ENCODE measurements at regions not wholly inside any gene's neighbourhood (a gene's known extent, or its start where the extent isn't known, plus 50 kb on each side); places are given as distances from the start of the nearest gene placed in this dataset.

DNA sequence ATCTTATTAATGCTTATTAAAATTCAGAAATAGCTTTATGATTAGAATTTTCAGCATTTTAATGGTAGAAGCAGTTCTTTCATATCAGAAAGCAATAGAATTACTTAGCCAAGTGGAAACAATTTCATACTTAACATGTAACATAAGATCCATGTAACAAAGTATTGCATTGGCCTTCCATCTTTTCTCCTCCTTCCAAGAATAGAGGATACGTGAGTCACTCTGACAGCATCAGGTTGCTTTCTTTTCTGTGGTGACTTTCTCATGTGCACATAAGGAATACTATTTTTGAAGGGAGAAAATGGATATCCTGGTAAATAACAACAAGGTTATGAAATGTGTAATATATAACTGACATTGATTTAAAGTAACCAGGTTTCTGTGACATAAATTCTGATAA lies 272.2 kb downstream of the ANXA1 start:
- H3K9ac ChIP-seq, result no peak overlapping the region
- H3K36me3 ChIP-seq (replicated peaks in 1 of 2; ENCODE audit: control insufficient read depth in 1 of 2, insufficient read depth in 2 of 2, low read length in 1 of 2), result no peaks in the 10 kb centered on the region
- no peaks in the 10 kb centered on the region for H3K79me2 ChIP-seq (ENCODE audit: insufficient read depth)
- no peaks in the 10 kb centered on the region for H3K9me2 ChIP-seq
- no peaks in the 10 kb centered on the region for H4K20me1 ChIP-seq (ENCODE audit: insufficient read depth)
- H3K27me3 ChIP-seq (ENCODE audit: insufficient read depth), result no peaks in the 10 kb centered on the region
- H3K4me2 ChIP-seq, result no peak overlapping the region
- ChIA-PET POLR2A (no interaction called here), CTCF (no interaction called here)
- no peak overlapping the region for H2AFZ ChIP-seq (ENCODE audit: low read depth)
- no peak for DNase-seq
- TF ChIP-seq RAD21 (IDR thresholded peaks at IDR 0.05; ENCODE audit: low read length), result no peak
- TF ChIP-seq MAX (IDR thresholded peaks at IDR 0.05; ENCODE audit: low read depth), result no peak
- H3K9me3 ChIP-seq, result no peaks in the 10 kb centered on the region
- WGBS (ENCODE audit: low lambda C conversion rate), result 32% methylated on average over 1 of the region's 1 CpG
- no peak overlapping the region for H3K4me3 ChIP-seq (ENCODE audit: low read depth in 2 of 2, low read length in 1 of 2)
- no peak overlapping the region for H3K27ac ChIP-seq (ENCODE audit: low read depth in 2 of 2, low read length in 1 of 2)
- no peaks in the 10 kb centered on the region for H3K4me1 ChIP-seq (ENCODE audit: control insufficient read depth in 1 of 2, insufficient read depth in 2 of 2, low read depth in 1 of 2, low read length in 1 of 2)
- no peaks in the 10 kb centered on the region for H3F3A ChIP-seq (replicated peaks; ENCODE audit: insufficient read depth)

DNA sequence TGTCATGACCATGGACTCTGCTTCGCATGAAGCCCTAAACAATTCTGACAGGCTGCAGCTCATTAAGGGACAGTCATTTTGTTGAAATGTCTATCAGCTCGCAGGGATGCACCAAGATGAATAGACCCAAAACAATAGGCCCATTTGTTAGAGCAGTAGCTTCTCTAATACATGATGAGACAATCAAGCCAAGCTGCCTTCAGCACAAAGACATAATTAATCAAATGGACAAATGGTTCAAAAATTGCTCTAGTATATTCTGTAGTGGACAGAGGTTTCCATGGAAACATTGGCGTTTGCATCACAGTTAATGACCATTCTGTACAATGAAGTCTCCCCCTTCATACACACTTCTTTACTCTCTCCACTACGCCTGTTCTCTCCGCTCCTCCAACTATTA lies 274.6 kb downstream of the ANXA1 start:
- CTCF ChIA-PET, result no interaction called here

DNA sequence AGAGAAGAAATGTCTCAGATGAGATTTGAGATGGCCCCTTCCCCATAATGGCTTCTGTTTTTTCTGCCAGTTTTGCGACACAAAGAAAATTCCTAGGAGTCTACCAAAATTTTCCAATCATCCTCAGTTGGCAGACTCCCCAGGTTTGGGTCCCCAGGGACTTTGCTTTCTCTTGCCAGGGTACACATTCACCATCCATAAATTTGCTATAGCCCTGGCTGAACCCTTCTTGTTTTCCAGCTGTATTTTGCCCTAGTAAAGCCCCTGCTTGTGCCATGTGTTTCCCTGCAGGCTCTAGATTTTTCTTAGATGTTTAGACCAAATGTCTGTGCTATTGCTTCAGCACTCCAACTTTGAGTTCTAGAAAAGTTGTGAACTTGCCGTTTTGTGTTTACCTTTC lies 283.2 kb downstream of the ANXA1 start:
- no peaks in the 10 kb centered on the region for H3F3A ChIP-seq (replicated peaks; ENCODE audit: insufficient read depth)
- no peaks in the 10 kb centered on the region for H3K36me3 ChIP-seq (replicated peaks in 1 of 2; ENCODE audit: control insufficient read depth in 1 of 2, insufficient read depth in 2 of 2, low read length in 1 of 2)
- H3K27me3 ChIP-seq (ENCODE audit: insufficient read depth), result no peaks in the 10 kb centered on the region
- no peak for DNase-seq
- no peaks in the 10 kb centered on the region for H4K20me1 ChIP-seq (ENCODE audit: insufficient read depth)
- WGBS (ENCODE audit: low lambda C conversion rate), result 27% methylated on average over 2 of the region's 2 CpGs
- ChIA-PET CTCF (no interaction called here), POLR2A (no interaction called here)
- H3K4me2 ChIP-seq, result no peak overlapping the region
- no peak overlapping the region for H3K4me3 ChIP-seq (ENCODE audit: low read depth in 2 of 2, low read length in 1 of 2)
- no peak overlapping the region for H2AFZ ChIP-seq (ENCODE audit: low read depth)
- H3K9me3 ChIP-seq, result no peaks in the 10 kb centered on the region
- no peak overlapping the region for H3K9ac ChIP-seq
- H3K27ac ChIP-seq (ENCODE audit: low read depth in 2 of 2, low read length in 1 of 2), result no peak overlapping the region
- no peaks in the 10 kb centered on the region for H3K4me1 ChIP-seq (ENCODE audit: control insufficient read depth in 1 of 2, insufficient read depth in 2 of 2, low read depth in 1 of 2, low read length in 1 of 2)
- H3K9me2 ChIP-seq, result no peaks in the 10 kb centered on the region
- no peaks in the 10 kb centered on the region for H3K79me2 ChIP-seq (ENCODE audit: insufficient read depth)
- TF ChIP-seq, protein P1, sequence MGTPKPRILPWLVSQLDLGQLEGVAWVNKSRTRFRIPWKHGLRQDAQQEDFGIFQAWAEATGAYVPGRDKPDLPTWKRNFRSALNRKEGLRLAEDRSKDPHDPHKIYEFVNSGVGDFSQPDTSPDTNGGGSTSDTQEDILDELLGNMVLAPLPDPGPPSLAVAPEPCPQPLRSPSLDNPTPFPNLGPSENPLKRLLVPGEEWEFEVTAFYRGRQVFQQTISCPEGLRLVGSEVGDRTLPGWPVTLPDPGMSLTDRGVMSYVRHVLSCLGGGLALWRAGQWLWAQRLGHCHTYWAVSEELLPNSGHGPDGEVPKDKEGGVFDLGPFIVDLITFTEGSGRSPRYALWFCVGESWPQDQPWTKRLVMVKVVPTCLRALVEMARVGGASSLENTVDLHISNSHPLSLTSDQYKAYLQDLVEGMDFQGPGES (IDR thresholded peaks at IDR 0.05; ENCODE audit: low read depth, low read length), result no peak
- no peak for TF ChIP-seq REST (IDR thresholded peaks at IDR 0.05; ENCODE audit: low read depth, low read length)
- TF ChIP-seq TCF12 (IDR thresholded peaks at IDR 0.05), result no peak
- TF ChIP-seq EZH2phosphoT487 (IDR thresholded peaks at IDR 0.05; ENCODE audit: borderline replicate concordance, low read depth), result no peak
- TF ChIP-seq NFIC (IDR thresholded peaks at IDR 0.05; ENCODE audit: borderline replicate concordance), result no peak
- no peak for TF ChIP-seq RAD21 (IDR thresholded peaks at IDR 0.05; ENCODE audit: low read length)
- no peak for TF ChIP-seq ZBTB33 (IDR thresholded peaks at IDR 0.05; ENCODE audit: borderline replicate concordance, low read depth)
- TF ChIP-seq SIN3A (IDR thresholded peaks at IDR 0.05; ENCODE audit: borderline replicate concordance, low read depth, low read length), result no peak
- no peak for TF ChIP-seq USF1 (IDR thresholded peaks at IDR 0.05; ENCODE audit: borderline replicate concordance, low read depth)
- no peak for TF ChIP-seq CTCF (IDR thresholded peaks at IDR 0.05)

More for the DNA sequence above, 274.6 kb downstream of the ANXA1 start:
- TF ChIP-seq JUND (IDR thresholded peaks at IDR 0.05), result no peak
- TF ChIP-seq EP300 (IDR thresholded peaks at IDR 0.05; ENCODE audit: borderline replicate concordance in 1 of 2, low read depth in 1 of 2, low read length in 1 of 2), result no peak
- H3K9me3 ChIP-seq, result no peaks in the 10 kb centered on the region
- H3K79me2 ChIP-seq (ENCODE audit: insufficient read depth), result no peaks in the 10 kb centered on the region
- DNase-seq, result no peak
- no peak overlapping the region for H3K27ac ChIP-seq (ENCODE audit: low read depth in 2 of 2, low read length in 1 of 2)
- H2AFZ ChIP-seq (ENCODE audit: low read depth), result no peak overlapping the region
- H3K4me3 ChIP-seq (ENCODE audit: low read depth in 2 of 2, low read length in 1 of 2), result no peak overlapping the region
- no peaks in the 10 kb centered on the region for H3K4me1 ChIP-seq (ENCODE audit: control insufficient read depth in 1 of 2, insufficient read depth in 2 of 2, low read depth in 1 of 2, low read length in 1 of 2)
- WGBS (ENCODE audit: low lambda C conversion rate), result 12% methylated on average over 5 of the region's 5 CpGs
- H4K20me1 ChIP-seq (ENCODE audit: insufficient read depth), result no peaks in the 10 kb centered on the region
- H3K27me3 ChIP-seq (ENCODE audit: insufficient read depth), result no peaks in the 10 kb centered on the region
- no peaks in the 10 kb centered on the region for H3K36me3 ChIP-seq (replicated peaks in 1 of 2; ENCODE audit: control insufficient read depth in 1 of 2, insufficient read depth in 2 of 2, low read length in 1 of 2)
- H3K9ac ChIP-seq, result no peak overlapping the region
- H3K4me2 ChIP-seq, result no peak overlapping the region
- no peaks in the 10 kb centered on the region for H3F3A ChIP-seq (replicated peaks; ENCODE audit: insufficient read depth)
- POLR2A ChIA-PET, result no interaction called here
- H3K9me2 ChIP-seq, result no peaks in the 10 kb centered on the region

Measured in SK-N-SH (cell line).